ENCODE measurements at regions not wholly inside any gene's neighbourhood (a gene's known extent, or its start where the extent isn't known, plus 50 kb on each side); places are given as distances from the start of the nearest gene placed in this dataset.

- no peak overlapping the region for H3K27ac ChIP-seq
- CTCF ChIA-PET = no interaction called here
- TF ChIP-seq CTCF (conservative IDR thresholded peaks at IDR 0.05; ENCODE audit: low read depth) = no peak
- POLR2A ChIA-PET (ENCODE audit: low non-redundant PET) = no interaction called here
- DNase-seq (ENCODE audit: low spot score) = no peak
These were observed 166.5 kb downstream of the ZNF486 start for GRCh38 chr19:20333508-20333907.

- ChIA-PET POLR2A (ENCODE audit: low non-redundant PET) (no interaction called here), CTCF (no interaction called here)
- DNase-seq (ENCODE audit: low spot score) = no peak
- H3K27ac ChIP-seq = no peak overlapping the region
- TF ChIP-seq CTCF (conservative IDR thresholded peaks at IDR 0.05; ENCODE audit: low read depth) = no peak
These were observed 158.1 kb downstream of the ZNF486 start for GRCh38 chr19:20325151-20325550.

- no peak for TF ChIP-seq CTCF (conservative IDR thresholded peaks at IDR 0.05; ENCODE audit: low read depth)
- H3K27ac ChIP-seq = no peak overlapping the region
- ChIA-PET CTCF (no interaction called here), POLR2A (ENCODE audit: low non-redundant PET) (no interaction called here)
- DNase-seq (ENCODE audit: low spot score) = no peak
These were observed 154.2 kb downstream of the ZNF486 start for GRCh38 chr19:20321139-20321763.

- no peak for DNase-seq (ENCODE audit: low spot score)
- no peak overlapping the region for H3K27ac ChIP-seq
- TF ChIP-seq CTCF (conservative IDR thresholded peaks at IDR 0.05; ENCODE audit: low read depth) = no peak
- POLR2A ChIA-PET (ENCODE audit: low non-redundant PET) = no interaction called here
- CTCF ChIA-PET = no interaction called here
These were observed 153.2 kb downstream of the ZNF486 start for GRCh38 chr19:20320191-20320590.

- CTCF ChIA-PET = no interaction called here
These were observed 151.6 kb downstream of the ZNF486 start for GRCh38 chr19:20318616-20319015.

GRCh38 chr19:20315543-20315942 lies 148.5 kb downstream of the ZNF486 start:
- ChIA-PET POLR2A (ENCODE audit: low non-redundant PET) (no interaction called here), CTCF (no interaction called here)
- no peak overlapping the region for H3K27ac ChIP-seq
- no peak for TF ChIP-seq CTCF (conservative IDR thresholded peaks at IDR 0.05; ENCODE audit: low read depth)
- no peak for DNase-seq (ENCODE audit: low spot score)

More at GRCh38 chr19:20318616-20319015, 151.6 kb downstream of the ZNF486 start:
- POLR2A ChIA-PET (ENCODE audit: low non-redundant PET) = no interaction called here
- DNase-seq (ENCODE audit: low spot score) = no peak
- TF ChIP-seq CTCF (conservative IDR thresholded peaks at IDR 0.05; ENCODE audit: low read depth) = no peak
- H3K27ac ChIP-seq = no peak overlapping the region

Data from RWPE1 (cell line).